ENCODE measurements at regions not wholly inside any gene's neighbourhood (a gene's known extent, or its start where the extent isn't known, plus 50 kb on each side); places are given as distances from the start of the nearest gene placed in this dataset.

DNA sequence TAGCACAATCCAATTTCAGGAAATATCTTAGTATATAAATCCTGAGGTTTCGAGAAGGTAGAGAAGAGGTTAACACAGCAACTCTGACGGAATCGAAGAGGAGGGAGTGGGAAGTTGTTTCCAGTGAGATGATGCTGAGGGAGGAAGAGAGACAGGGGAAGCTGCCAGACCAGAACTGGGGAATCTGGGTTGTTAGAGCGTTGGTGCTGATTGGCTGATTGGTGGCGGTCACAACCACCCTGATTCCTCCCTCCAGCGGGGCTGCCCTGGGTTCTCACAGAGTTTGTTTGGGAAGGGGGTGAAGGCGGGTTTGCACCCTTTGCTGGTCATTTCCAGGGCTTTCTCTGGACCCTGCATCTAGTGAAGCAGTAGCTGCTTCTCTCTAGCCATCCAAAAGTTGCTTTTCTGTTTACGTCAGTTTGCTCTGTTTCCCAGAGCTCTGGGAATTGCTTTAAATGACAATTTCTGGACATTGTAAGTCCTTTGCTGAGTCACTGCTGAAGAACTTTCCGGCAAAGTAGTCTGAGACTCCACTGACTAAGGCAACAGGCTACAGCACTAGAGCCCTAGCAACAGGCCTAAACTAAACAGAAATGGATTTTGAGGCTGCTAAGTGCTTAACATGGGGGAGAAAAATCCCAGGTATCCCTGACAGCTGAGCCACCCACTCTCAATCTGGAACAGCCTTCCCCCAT, 90.1 kb downstream of the TENT5C start:
- no peaks in the 10 kb centered on the region for H3K36me3 ChIP-seq (ENCODE audit: insufficient read depth, insufficient read length, low read length)
- TF ChIP-seq YY1 (IDR thresholded peaks at IDR 0.05; ENCODE audit: insufficient read depth, insufficient read length) (no peak), ZNF274 (IDR thresholded peaks at IDR 0.05; ENCODE audit: low read depth, low read length) (no peak), SUZ12 (IDR thresholded peaks at IDR 0.05; ENCODE audit: extremely low read depth, insufficient read depth, insufficient read length) (no peak)
- H3K4me3 ChIP-seq (ENCODE audit: insufficient read length, low read depth) = no peak overlapping the region
- no peaks in the 10 kb centered on the region for H3K27me3 ChIP-seq (ENCODE audit: insufficient read depth, insufficient read length)
- DNase-seq (ENCODE audit: low read depth, low spot score) = no peak
- H3K9me3 ChIP-seq (ENCODE audit: insufficient read depth, low read length) = no peaks in the 10 kb centered on the region
- no peak overlapping the region for H3K9ac ChIP-seq (ENCODE audit: insufficient read length, low read depth)
- H3K4me1 ChIP-seq (ENCODE audit: insufficient read depth, insufficient read length) = peaks cover 4% of the 10 kb centered on the region

DNA sequence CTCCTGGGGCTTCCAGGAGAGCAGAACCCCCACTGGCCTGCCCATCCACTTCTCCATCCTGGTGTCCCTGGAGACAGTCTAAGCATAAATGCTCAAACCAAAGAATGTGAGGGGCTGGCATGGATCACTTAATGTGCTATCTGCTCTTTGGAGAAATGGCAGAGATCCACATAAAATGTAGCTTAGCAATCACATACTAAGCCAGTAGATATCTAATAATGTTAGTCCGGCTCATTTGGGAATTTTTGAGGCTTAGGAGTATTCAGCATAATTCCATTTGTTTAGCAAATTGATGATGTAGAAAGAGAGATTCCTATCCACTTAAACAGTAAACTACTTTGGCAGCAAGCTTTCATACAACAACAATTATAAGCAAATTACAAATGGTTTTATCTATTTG, 90.7 kb downstream of the TENT5C start:
- TF ChIP-seq YY1 (IDR thresholded peaks at IDR 0.05; ENCODE audit: insufficient read depth, insufficient read length) (no peak), SUZ12 (IDR thresholded peaks at IDR 0.05; ENCODE audit: extremely low read depth, insufficient read depth, insufficient read length) (no peak), ZNF274 (IDR thresholded peaks at IDR 0.05; ENCODE audit: low read depth, low read length) (no peak)
- H3K36me3 ChIP-seq (ENCODE audit: insufficient read depth, insufficient read length, low read length) = no peaks in the 10 kb centered on the region
- no peak overlapping the region for H3K9ac ChIP-seq (ENCODE audit: insufficient read length, low read depth)
- no peaks in the 10 kb centered on the region for H3K9me3 ChIP-seq (ENCODE audit: insufficient read depth, low read length)
- H3K4me3 ChIP-seq (ENCODE audit: insufficient read length, low read depth) = no peak overlapping the region
- DNase-seq (ENCODE audit: low read depth, low spot score) = no peak
- no peaks in the 10 kb centered on the region for H3K27me3 ChIP-seq (ENCODE audit: insufficient read depth, insufficient read length)
- peaks cover 4% of the 10 kb centered on the region for H3K4me1 ChIP-seq (ENCODE audit: insufficient read depth, insufficient read length)

DNA sequence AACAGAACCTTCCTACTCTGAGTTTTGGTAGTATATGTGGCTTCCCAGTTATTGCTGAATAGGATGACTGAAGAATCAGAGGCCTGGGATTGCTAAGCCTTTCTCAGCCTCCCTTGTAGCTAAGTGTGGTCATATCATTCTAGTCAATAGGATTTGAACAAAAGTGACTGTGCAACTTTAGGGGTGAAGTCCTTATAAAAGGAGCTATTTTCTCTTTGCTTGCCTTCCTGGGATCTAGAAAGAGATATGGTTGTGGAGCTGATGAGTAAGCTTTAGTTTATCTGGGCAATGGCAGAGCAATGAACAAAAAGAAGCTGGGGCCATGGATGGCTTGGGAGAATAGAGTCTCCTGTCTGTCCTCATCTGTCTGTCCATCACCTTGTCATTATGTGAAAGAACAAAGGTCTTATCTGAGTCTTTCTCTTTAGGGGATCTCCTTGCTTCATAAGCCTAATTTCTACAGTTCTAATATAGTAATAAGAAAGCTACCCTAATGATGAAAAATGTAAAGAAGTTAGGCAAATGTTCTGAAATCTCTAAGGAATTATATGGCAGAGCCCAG, 91.5 kb downstream of the TENT5C start:
- no peak for TF ChIP-seq ZNF274 (IDR thresholded peaks at IDR 0.05; ENCODE audit: low read depth, low read length)
- TF ChIP-seq SUZ12 (IDR thresholded peaks at IDR 0.05; ENCODE audit: extremely low read depth, insufficient read depth, insufficient read length) = no peak
- TF ChIP-seq YY1 (IDR thresholded peaks at IDR 0.05; ENCODE audit: insufficient read depth, insufficient read length) = no peak
- Histone ChIP-seq H3K9ac (ENCODE audit: insufficient read length, low read depth) (no peak overlapping the region), H3K27me3 (ENCODE audit: insufficient read depth, insufficient read length) (no peaks in the 10 kb centered on the region), H3K4me3 (ENCODE audit: insufficient read length, low read depth) (no peak overlapping the region), H3K4me1 (ENCODE audit: insufficient read depth, insufficient read length) (peaks cover 4% of the 10 kb centered on the region), H3K9me3 (ENCODE audit: insufficient read depth, low read length) (no peaks in the 10 kb centered on the region), H3K36me3 (ENCODE audit: insufficient read depth, insufficient read length, low read length) (no peaks in the 10 kb centered on the region)
- no peak for DNase-seq (ENCODE audit: low read depth, low spot score)

DNA sequence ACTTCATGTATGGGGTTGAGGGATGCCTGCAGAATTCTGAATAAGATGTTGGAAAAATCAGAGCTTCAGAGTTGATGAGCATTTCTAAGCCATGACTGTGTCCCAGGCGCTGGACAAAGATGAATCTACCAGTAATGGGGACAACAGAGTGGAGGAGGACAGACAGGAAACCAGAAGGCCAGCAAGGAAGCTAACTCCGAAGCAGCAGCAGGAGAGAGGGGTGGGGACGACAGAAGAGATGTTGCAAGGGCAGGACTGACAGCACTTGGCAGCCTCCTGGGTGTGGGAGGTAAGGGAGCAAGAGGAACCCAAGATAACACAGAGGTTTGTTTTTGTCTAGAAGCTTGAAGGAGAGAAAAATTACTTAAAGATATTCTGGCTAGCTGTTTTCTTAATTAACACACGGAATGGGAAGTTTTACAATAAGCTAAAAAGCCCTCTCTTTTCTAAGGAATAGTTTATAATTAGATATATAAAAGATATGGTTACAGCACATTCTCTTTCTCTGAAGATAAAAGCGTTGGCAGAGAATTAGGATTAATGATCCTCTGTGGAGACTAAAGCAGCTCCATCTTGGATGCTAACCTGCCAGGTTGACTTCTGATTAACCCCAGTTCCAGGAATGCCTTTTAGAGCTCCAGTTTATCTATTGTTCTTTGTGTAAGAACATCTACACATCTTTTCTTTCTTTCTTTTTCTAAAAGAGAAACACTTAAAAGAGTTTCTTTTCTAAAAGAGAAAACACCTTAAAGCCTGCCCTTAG, 92.7 kb downstream of the TENT5C start:
- no peak for DNase-seq (ENCODE audit: low read depth, low spot score)
- Histone ChIP-seq H3K9me3 (ENCODE audit: insufficient read depth, low read length) (no peaks in the 10 kb centered on the region), H3K27me3 (ENCODE audit: insufficient read depth, insufficient read length) (no peaks in the 10 kb centered on the region), H3K9ac (ENCODE audit: insufficient read length, low read depth) (no peak overlapping the region), H3K4me1 (ENCODE audit: insufficient read depth, insufficient read length) (peaks cover 4% of the 10 kb centered on the region), H3K36me3 (ENCODE audit: insufficient read depth, insufficient read length, low read length) (no peaks in the 10 kb centered on the region), H3K4me3 (ENCODE audit: insufficient read length, low read depth) (no peak overlapping the region)
- TF ChIP-seq SUZ12 (IDR thresholded peaks at IDR 0.05; ENCODE audit: extremely low read depth, insufficient read depth, insufficient read length) = no peak
- no peak for TF ChIP-seq ZNF274 (IDR thresholded peaks at IDR 0.05; ENCODE audit: low read depth, low read length)

DNA sequence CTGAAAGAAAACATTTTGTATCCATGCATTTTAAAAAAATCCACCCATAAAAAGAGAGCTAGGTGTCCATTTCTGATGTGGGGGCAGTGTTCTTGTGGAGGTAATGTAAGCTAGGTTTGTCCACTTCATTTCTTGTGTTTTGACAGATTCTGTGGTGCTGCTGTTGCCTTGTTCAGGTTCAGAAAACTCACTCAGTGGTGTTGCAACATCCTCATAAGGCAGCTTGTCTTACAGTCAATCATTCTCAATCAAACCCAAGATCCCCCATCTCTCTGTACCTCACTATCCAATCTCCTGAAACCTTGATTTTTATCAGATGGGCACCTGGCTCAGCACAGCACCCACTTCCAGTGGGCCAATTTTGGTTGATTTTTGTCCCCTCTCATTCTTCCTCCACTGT, 94.1 kb downstream of the TENT5C start:
- H3K9me3 ChIP-seq (ENCODE audit: insufficient read depth, low read length) = no peaks in the 10 kb centered on the region
- DNase-seq (ENCODE audit: low read depth, low spot score) = no peak
- H3K36me3 ChIP-seq (ENCODE audit: insufficient read depth, insufficient read length, low read length) = no peaks in the 10 kb centered on the region
- no peaks in the 10 kb centered on the region for H3K27me3 ChIP-seq (ENCODE audit: insufficient read depth, insufficient read length)
- TF ChIP-seq ZNF274 (IDR thresholded peaks at IDR 0.05; ENCODE audit: low read depth, low read length) (no peak), YY1 (IDR thresholded peaks at IDR 0.05; ENCODE audit: insufficient read depth, insufficient read length) (no peak), SUZ12 (IDR thresholded peaks at IDR 0.05; ENCODE audit: extremely low read depth, insufficient read depth, insufficient read length) (no peak)
- H3K9ac ChIP-seq (ENCODE audit: insufficient read length, low read depth) = no peak overlapping the region
- H3K4me1 ChIP-seq (ENCODE audit: insufficient read depth, insufficient read length) = peaks cover 4% of the 10 kb centered on the region
- no peak overlapping the region for H3K4me3 ChIP-seq (ENCODE audit: insufficient read length, low read depth)

DNA sequence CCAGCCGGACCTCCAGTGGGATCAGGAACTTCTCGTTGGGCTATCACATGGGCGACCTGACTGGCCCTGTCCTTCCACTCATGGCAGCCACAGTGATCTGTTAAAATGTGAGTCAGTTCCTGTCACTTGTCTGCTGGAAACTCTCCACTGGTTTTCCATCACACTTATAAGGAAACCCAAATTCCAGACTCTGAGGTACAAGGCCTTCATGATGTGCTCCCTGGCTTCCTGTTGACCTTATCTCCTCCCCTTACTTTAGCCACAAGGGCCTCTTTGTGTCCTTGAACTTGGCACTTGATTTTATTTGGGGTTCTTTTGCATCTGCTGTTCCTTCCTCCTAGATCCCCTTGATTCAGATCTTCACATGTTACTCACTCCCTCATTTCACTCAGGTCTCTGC, 96.8 kb downstream of the TENT5C start:
- DNase-seq (ENCODE audit: low read depth, low spot score) = no peak
- H3K9me3 ChIP-seq (ENCODE audit: insufficient read depth, low read length) = peaks cover 11% of the 10 kb centered on the region; the same call in 1 of the 2 replicates
- no peaks in the 10 kb centered on the region for H3K27me3 ChIP-seq (ENCODE audit: insufficient read depth, insufficient read length)
- H3K36me3 ChIP-seq (ENCODE audit: insufficient read depth, insufficient read length, low read length) = no peaks in the 10 kb centered on the region
- no peak overlapping the region for H3K9ac ChIP-seq (ENCODE audit: insufficient read length, low read depth)
- H3K4me3 ChIP-seq (ENCODE audit: insufficient read length, low read depth) = no peak overlapping the region
- no peaks in the 10 kb centered on the region for H3K4me1 ChIP-seq (ENCODE audit: insufficient read depth, insufficient read length)
- TF ChIP-seq YY1 (IDR thresholded peaks at IDR 0.05; ENCODE audit: insufficient read depth, insufficient read length) (no peak), SUZ12 (IDR thresholded peaks at IDR 0.05; ENCODE audit: extremely low read depth, insufficient read depth, insufficient read length) (no peak), ZNF274 (IDR thresholded peaks at IDR 0.05; ENCODE audit: low read depth, low read length) (no peak)

DNA sequence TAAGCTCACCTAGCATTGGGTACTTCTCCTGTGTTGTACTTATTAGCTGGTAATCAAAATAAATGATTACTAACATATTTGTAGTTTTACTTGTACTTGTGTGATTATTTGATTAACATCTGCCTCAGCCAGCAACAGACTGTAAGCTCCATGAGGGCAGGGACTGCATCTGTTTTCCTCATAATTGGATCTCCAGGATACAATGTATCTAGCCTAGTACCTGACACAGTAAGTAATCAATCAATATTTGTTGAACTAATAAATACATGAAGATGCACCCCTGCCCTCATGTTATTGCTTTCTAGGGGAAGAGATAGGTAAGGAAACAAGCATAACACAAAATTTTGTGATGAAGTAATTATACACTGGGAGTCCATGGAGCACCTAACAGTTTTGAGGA, 101.5 kb downstream of the TENT5C start:
- no peaks in the 10 kb centered on the region for H3K27me3 ChIP-seq (ENCODE audit: insufficient read depth, insufficient read length)
- H3K4me1 ChIP-seq (ENCODE audit: insufficient read depth, insufficient read length) = peaks cover 11% of the 10 kb centered on the region
- TF ChIP-seq YY1 (IDR thresholded peaks at IDR 0.05; ENCODE audit: insufficient read depth, insufficient read length) (no peak), ZNF274 (IDR thresholded peaks at IDR 0.05; ENCODE audit: low read depth, low read length) (no peak), SUZ12 (IDR thresholded peaks at IDR 0.05; ENCODE audit: extremely low read depth, insufficient read depth, insufficient read length) (no peak)
- DNase-seq (ENCODE audit: low read depth, low spot score) = no peak
- H3K36me3 ChIP-seq (ENCODE audit: insufficient read depth, insufficient read length, low read length) = no peaks in the 10 kb centered on the region
- H3K9ac ChIP-seq (ENCODE audit: insufficient read length, low read depth) = no peak overlapping the region
- no peak overlapping the region for H3K4me3 ChIP-seq (ENCODE audit: insufficient read length, low read depth)
- peaks cover 11% of the 10 kb centered on the region; the same call in 1 of the 2 replicates for H3K9me3 ChIP-seq (ENCODE audit: insufficient read depth, low read length)
